K562 (cell line): ENCODE measurements at regions not wholly inside any gene's neighbourhood (a gene's known extent, or its start where the extent isn't known, plus 50 kb on each side); places are given as distances from the start of the nearest gene placed in this dataset.
A peak's percentile ranks its signal among the peaks of the same experiment; 100 is the strongest.

Experiments
- BCLAF1 ChIP-seq, 2 experiments: fragments of 450-650 bp in 1 of 2; IDR thresholded peaks; 2 replicates each; pipeline ENCODE4 v1.6.1; 2011 to 2017; ENCODE audit warnings: low read depth in 2 of 2, antibody characterized with exemption in 1 of 2, borderline replicate concordance in 1 of 2, low read length in 1 of 2, mild to moderate bottlenecking in 1 of 2, mixed read lengths in 1 of 2; ENCODE audit not compliant: control insufficient read depth in 1 of 2
- GABPB1 ChIP-seq: sonication (generic); formaldehyde crosslinking; IDR thresholded peaks from 2 replicates; pipeline ENCODE4 v1.8.0; 2022; ENCODE audit warnings: mild to moderate bottlenecking, missing genetic modification reagents
- HES1 ChIP-seq: fragments of 450-650 bp; IDR thresholded peaks from 2 replicates; pipeline ENCODE4 v1.6.1; 2016; ENCODE audit warnings: low read depth, mild to moderate bottlenecking, moderate library complexity
- L3MBTL2 ChIP-seq: fragments of 450-650 bp; IDR thresholded peaks from 2 replicates; pipeline ENCODE4 v1.6.1; 2016; ENCODE audit warnings: mild to moderate bottlenecking, moderate library complexity
- POLR2A ChIP-seq: fragments of 450-650 bp; conservative IDR thresholded peaks from 2 replicates; pipeline ENCODE4 v1.6.1; 2016
- RBFOX2 ChIP-seq: fragments of 200-400 bp; formaldehyde crosslinking; IDR thresholded peaks from 2 replicates; pipeline ENCODE4 v1.6.1; 2017; ENCODE audit warnings: low read depth, mild to moderate bottlenecking, low read length, moderate library complexity
- SRSF1 ChIP-seq: fragments of 200-400 bp; formaldehyde crosslinking; IDR thresholded peaks from 2 replicates; pipeline ENCODE4 v1.6.1; 2017; ENCODE audit warnings: mild to moderate bottlenecking, low read depth, low read length, moderate library complexity
- STAT5A ChIP-seq: IDR thresholded peaks from 2 replicates; pipeline ENCODE4 v1.6.1; 2012; ENCODE audit warnings: low read length, inconsistent platforms, borderline replicate concordance
- TAF1 ChIP-seq: IDR thresholded peaks from 2 replicates; pipeline ENCODE4 v1.6.1; 2011; ENCODE audit warnings: mild to moderate bottlenecking, low read length, moderate library complexity; ENCODE audit not compliant: insufficient read depth, control insufficient read depth, severe bottlenecking; ENCODE audit errors: extremely low read depth
- ZNF197 ChIP-seq: fragments of 200-800 bp; sonication (Bioruptor generic); IDR thresholded peaks from 2 replicates; pipeline ENCODE4 v1.6.1; 2016; ENCODE audit warnings: low read depth, missing genetic modification characterization, missing compliant biosample characterization
- ZNF75A ChIP-seq: fragments of 450-650 bp; formaldehyde crosslinking; IDR thresholded peaks from 2 replicates; pipeline ENCODE4 v1.4.0; 2020; ENCODE audit warnings: mild to moderate bottlenecking

- peak; percentile 88 for TF ChIP-seq L3MBTL2
- TF ChIP-seq ZNF197: no peak
- no peak for TF ChIP-seq SRSF1
- 0 out of 2 replicates have a peak, but pooled peaks have one; percentile 35 for TF ChIP-seq GABPB1 (CRISPR knock-in tag)
- TF ChIP-seq STAT5A: no peak
- TF ChIP-seq ZNF75A (CRISPR knock-in tag): no peak
- TF ChIP-seq TAF1: peak; percentile 33
- no peak for TF ChIP-seq HES1
- TF ChIP-seq POLR2A: peak; percentile 55
- TF ChIP-seq RBFOX2: peak; percentile 68
- no peak for TF ChIP-seq BCLAF1 (IDR thresholded peaks at IDR 0.05; ENCODE audit: borderline replicate concordance in 1 of 2, control insufficient read depth in 1 of 2, low read depth in 2 of 2, low read length in 1 of 2)
Measured at GRCh38 chrX:130523460-130524394, 121.9 kb downstream of the RBMX2 start (continued).
